HepG2 (cell line): ENCODE measurements at regions not wholly inside any gene's neighbourhood (a gene's known extent, or its start where the extent isn't known, plus 50 kb on each side); places are given as distances from the start of the nearest gene placed in this dataset.

Experiments
- DNMT3B ChIP-seq: conservative IDR thresholded peaks from 2 replicates; pipeline ENCODE4 v1.6.1; 2016; ENCODE audit warnings: missing biosample characterization, control low read depth
- DR1 ChIP-seq: sonication (generic); formaldehyde crosslinking; IDR thresholded peaks from 2 replicates; pipeline ENCODE4 v1.8.0; 2021; ENCODE audit warnings: mild to moderate bottlenecking, missing genetic modification reagents, inconsistent platforms
- ELF3 ChIP-seq: IDR thresholded peaks from 2 replicates; pipeline ENCODE4 v1.6.1; 2016; ENCODE audit warnings: missing genetic modification reagents, missing compliant biosample characterization
- GLI4 ChIP-seq: sonication (generic); formaldehyde crosslinking; IDR thresholded peaks from 2 replicates; pipeline ENCODE4 v1.5.1; 2020; ENCODE audit warnings: missing genetic modification reagents, mild to moderate bottlenecking, moderate library complexity, borderline replicate concordance
- HMG20A ChIP-seq: IDR thresholded peaks from 2 replicates; pipeline ENCODE4 v1.6.1; 2016; ENCODE audit warnings: borderline replicate concordance
- KAT2B ChIP-seq: fragments of 150-350 bp; IDR thresholded peaks from 2 replicates; pipeline ENCODE4 v1.6.1; 2014; ENCODE audit warnings: low read depth, low read length, borderline replicate concordance
- NR2F6 ChIP-seq, 2 experiments: IDR thresholded peaks; 2 replicates each; pipeline ENCODE4 v1.6.1; 2016; ENCODE audit warnings: antibody characterized with exemption in 1 of 2, mild to moderate bottlenecking in 1 of 2
- PHB2 ChIP-seq: fragments of 450-650 bp; IDR thresholded peaks from 2 replicates; pipeline ENCODE4 v1.6.1; 2018; ENCODE audit not compliant: partially characterized antibody
- RARA ChIP-seq: IDR thresholded peaks from 2 replicates; pipeline ENCODE4 v1.6.1; 2016; ENCODE audit warnings: missing genetic modification reagents, missing compliant biosample characterization
- SOX13 ChIP-seq, 3 experiments: fragments of 450-650 bp in 1 of 3; sonication (generic) in 1 of 3; formaldehyde crosslinking in 1 of 3; IDR thresholded peaks in 2 of 3; conservative IDR thresholded peaks in 1 of 3; 2 replicates each; pipeline versions ENCODE4 v1.5.0 to v1.6.1; 2016 to 2020; ENCODE audit warnings: antibody characterized with exemption in 1 of 3, mild to moderate bottlenecking in 1 of 3, missing compliant biosample characterization in 1 of 3, missing genetic modification reagents in 1 of 3, moderate library complexity in 1 of 3
- SOX5 ChIP-seq: IDR thresholded peaks from 2 replicates; pipeline ENCODE4 v1.6.1; 2016; ENCODE audit warnings: borderline replicate concordance
- TBP ChIP-seq: sonication (generic); formaldehyde crosslinking; IDR thresholded peaks from 2 replicates; pipeline ENCODE4 v1.5.0; 2020; ENCODE audit warnings: missing genetic modification reagents
- TGIF2 ChIP-seq: IDR thresholded peaks from 2 replicates; pipeline ENCODE4 v1.6.1; 2016; ENCODE audit warnings: control low read depth, missing compliant biosample characterization
- ZNF10 ChIP-seq: sonication (generic); formaldehyde crosslinking; IDR thresholded peaks from 2 replicates; pipeline ENCODE4 v1.4.0; 2020; ENCODE audit warnings: mild to moderate bottlenecking, low read depth, missing genetic modification reagents, borderline replicate concordance
- ZNF30 ChIP-seq: sonication (generic); formaldehyde crosslinking; IDR thresholded peaks from 2 replicates; pipeline ENCODE4 v1.5.0; 2020; ENCODE audit warnings: mild to moderate bottlenecking, missing genetic modification reagents
- ZNF772 ChIP-seq: sonication (generic); formaldehyde crosslinking; IDR thresholded peaks from 2 replicates; pipeline ENCODE4 v1.5.0; 2020; ENCODE audit warnings: mild to moderate bottlenecking, missing genetic modification reagents
- ZNF776 ChIP-seq: sonication (generic); formaldehyde crosslinking; IDR thresholded peaks from 2 replicates; pipeline ENCODE4 v1.4.0; 2020; ENCODE audit warnings: mild to moderate bottlenecking, missing genetic modification reagents
- ZNF83 ChIP-seq: sonication (generic); formaldehyde crosslinking; IDR thresholded peaks from 2 replicates; pipeline ENCODE4 v1.4.0; 2020; ENCODE audit warnings: missing genetic modification reagents, mild to moderate bottlenecking, borderline replicate concordance
- TF ChIP-seq, protein P1 (sequence below): sonication (generic); formaldehyde crosslinking; IDR thresholded peaks from 2 replicates; pipeline ENCODE4 v1.9.0; 2021; ENCODE audit warnings: mild to moderate bottlenecking, missing genetic modification reagents
- TF ChIP-seq, protein P2 (sequence below): sonication (generic); formaldehyde crosslinking; IDR thresholded peaks from 2 replicates; pipeline ENCODE4 v1.5.1; 2020; ENCODE audit warnings: mild to moderate bottlenecking, missing genetic modification reagents, borderline replicate concordance
- TF ChIP-seq, protein P3 (sequence below): sonication (generic); formaldehyde crosslinking; IDR thresholded peaks from 2 replicates; pipeline ENCODE4; 2020; ENCODE audit warnings: missing genetic modification reagents, mild to moderate bottlenecking, borderline replicate concordance

DNA sequence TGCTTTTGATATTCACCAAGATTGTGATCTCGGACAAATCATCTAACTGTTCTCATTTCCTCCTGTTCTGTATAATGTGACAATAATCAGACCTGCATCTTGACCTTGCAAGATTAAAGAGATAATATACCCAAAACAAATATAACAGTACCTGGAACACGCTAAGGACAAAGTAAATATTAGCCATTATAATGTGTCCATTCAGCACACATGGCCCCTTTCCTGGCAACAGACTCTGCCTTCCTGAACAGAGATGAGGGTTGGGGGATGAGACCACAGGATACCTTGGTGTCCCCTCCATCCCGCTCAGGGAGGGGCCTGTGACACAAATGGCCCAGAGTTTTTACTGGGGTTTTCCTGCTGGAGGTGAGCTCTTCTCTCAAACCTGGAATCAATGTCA is 143.4 kb upstream of the SERPINE2 start (continued):
- TF ChIP-seq, protein P1, sequence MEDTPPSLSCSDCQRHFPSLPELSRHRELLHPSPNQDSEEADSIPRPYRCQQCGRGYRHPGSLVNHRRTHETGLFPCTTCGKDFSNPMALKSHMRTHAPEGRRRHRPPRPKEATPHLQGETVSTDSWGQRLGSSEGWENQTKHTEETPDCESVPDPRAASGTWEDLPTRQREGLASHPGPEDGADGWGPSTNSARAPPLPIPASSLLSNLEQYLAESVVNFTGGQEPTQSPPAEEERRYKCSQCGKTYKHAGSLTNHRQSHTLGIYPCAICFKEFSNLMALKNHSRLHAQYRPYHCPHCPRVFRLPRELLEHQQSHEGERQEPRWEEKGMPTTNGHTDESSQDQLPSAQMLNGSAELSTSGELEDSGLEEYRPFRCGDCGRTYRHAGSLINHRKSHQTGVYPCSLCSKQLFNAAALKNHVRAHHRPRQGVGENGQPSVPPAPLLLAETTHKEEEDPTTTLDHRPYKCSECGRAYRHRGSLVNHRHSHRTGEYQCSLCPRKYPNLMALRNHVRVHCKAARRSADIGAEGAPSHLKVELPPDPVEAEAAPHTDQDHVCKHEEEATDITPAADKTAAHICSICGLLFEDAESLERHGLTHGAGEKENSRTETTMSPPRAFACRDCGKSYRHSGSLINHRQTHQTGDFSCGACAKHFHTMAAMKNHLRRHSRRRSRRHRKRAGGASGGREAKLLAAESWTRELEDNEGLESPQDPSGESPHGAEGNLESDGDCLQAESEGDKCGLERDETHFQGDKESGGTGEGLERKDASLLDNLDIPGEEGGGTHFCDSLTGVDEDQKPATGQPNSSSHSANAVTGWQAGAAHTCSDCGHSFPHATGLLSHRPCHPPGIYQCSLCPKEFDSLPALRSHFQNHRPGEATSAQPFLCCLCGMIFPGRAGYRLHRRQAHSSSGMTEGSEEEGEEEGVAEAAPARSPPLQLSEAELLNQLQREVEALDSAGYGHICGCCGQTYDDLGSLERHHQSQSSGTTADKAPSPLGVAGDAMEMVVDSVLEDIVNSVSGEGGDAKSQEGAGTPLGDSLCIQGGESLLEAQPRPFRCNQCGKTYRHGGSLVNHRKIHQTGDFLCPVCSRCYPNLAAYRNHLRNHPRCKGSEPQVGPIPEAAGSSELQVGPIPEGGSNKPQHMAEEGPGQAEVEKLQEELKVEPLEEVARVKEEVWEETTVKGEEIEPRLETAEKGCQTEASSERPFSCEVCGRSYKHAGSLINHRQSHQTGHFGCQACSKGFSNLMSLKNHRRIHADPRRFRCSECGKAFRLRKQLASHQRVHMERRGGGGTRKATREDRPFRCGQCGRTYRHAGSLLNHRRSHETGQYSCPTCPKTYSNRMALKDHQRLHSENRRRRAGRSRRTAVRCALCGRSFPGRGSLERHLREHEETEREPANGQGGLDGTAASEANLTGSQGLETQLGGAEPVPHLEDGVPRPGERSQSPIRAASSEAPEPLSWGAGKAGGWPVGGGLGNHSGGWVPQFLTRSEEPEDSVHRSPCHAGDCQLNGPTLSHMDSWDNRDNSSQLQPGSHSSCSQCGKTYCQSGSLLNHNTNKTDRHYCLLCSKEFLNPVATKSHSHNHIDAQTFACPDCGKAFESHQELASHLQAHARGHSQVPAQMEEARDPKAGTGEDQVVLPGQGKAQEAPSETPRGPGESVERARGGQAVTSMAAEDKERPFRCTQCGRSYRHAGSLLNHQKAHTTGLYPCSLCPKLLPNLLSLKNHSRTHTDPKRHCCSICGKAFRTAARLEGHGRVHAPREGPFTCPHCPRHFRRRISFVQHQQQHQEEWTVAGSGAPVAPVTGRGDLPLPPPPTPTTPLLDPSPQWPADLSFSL: no peak
- TF ChIP-seq SOX13 (IDR thresholded peaks at IDR 0.05) (no peak), SOX13 (CRISPR knock-in tag; conservative IDR thresholded peaks at IDR 0.05 in 1 of 2, IDR thresholded peaks at IDR 0.05 in 1 of 2) (peak in 1 of 2 experiments; percentile 56; a peak in 1 of 4 replicates), ZNF30 (no peak), PHB2 (no peak), GLI4 (CRISPR knock-in tag) (no peak), ELF3 (peak; percentile 24), DNMT3B (no peak), SOX5 (CRISPR knock-in tag) (peak; percentile 37; the same call in 1 of the 2 replicates), RARA (CRISPR knock-in tag) (peak; percentile 30; the same call in 1 of the 2 replicates), TBP (no peak), DR1 (CRISPR knock-in tag) (no peak), ZNF776 (no peak), ZNF10 (no peak), ZNF772 (CRISPR knock-in tag) (no peak), TGIF2 (CRISPR knock-in tag) (no peak), KAT2B (no peak), NR2F6 (IDR thresholded peaks at IDR 0.05) (peak; percentile 18; the same call in 1 of the 2 replicates), NR2F6 (CRISPR knock-in tag; IDR thresholded peaks at IDR 0.05) (peak; percentile 26; the same call in 1 of the 2 replicates), ZNF83 (no peak), HMG20A (CRISPR knock-in tag) (no peak; the same call in 1 of the 2 replicates)
- TF ChIP-seq, protein P2, sequence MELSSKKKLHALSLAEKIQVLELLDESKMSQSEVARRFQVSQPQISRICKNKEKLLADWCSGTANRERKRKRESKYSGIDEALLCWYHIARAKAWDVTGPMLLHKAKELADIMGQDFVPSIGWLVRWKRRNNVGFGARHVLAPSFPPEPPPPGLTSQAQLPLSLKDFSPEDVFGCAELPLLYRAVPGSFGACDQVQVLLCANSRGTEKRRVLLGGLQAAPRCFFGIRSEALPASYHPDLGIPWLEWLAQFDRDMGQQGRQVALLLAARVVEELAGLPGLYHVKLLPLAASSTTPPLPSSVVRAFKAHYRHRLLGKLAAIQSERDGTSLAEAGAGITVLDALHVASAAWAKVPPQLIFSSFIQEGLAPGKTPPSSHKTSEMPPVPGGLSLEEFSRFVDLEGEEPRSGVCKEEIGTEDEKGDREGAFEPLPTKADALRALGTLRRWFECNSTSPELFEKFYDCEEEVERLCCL (CRISPR knock-in tag): no peak
- TF ChIP-seq, protein P3, sequence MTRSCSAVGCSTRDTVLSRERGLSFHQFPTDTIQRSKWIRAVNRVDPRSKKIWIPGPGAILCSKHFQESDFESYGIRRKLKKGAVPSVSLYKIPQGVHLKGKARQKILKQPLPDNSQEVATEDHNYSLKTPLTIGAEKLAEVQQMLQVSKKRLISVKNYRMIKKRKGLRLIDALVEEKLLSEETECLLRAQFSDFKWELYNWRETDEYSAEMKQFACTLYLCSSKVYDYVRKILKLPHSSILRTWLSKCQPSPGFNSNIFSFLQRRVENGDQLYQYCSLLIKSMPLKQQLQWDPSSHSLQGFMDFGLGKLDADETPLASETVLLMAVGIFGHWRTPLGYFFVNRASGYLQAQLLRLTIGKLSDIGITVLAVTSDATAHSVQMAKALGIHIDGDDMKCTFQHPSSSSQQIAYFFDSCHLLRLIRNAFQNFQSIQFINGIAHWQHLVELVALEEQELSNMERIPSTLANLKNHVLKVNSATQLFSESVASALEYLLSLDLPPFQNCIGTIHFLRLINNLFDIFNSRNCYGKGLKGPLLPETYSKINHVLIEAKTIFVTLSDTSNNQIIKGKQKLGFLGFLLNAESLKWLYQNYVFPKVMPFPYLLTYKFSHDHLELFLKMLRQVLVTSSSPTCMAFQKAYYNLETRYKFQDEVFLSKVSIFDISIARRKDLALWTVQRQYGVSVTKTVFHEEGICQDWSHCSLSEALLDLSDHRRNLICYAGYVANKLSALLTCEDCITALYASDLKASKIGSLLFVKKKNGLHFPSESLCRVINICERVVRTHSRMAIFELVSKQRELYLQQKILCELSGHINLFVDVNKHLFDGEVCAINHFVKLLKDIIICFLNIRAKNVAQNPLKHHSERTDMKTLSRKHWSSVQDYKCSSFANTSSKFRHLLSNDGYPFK (CRISPR knock-in tag): no peak
